Endodermal cell (in vitro differentiated cells): ENCODE measurements at regions not wholly inside any gene's neighbourhood (a gene's known extent, or its start where the extent isn't known, plus 50 kb on each side); places are given as distances from the start of the nearest gene placed in this dataset.

Source experiments
- DNase-seq: peaks from one replicate; pipeline ENCODE4 v3.0.0-alpha.2; 2017
- H3K27ac ChIP-seq: 2 replicates; pipeline ENCODE4 v1.5.1; 2013; ENCODE audit warnings: mild to moderate bottlenecking, low read depth, low read length, moderate library complexity
- H3K27me3 ChIP-seq: 2 replicates; pipeline ENCODE4 v1.6.1; 2013; ENCODE audit warnings: mild to moderate bottlenecking, low read length, moderate library complexity; ENCODE audit not compliant: insufficient read depth, control insufficient read depth, poor library complexity, severe bottlenecking
- H3K36me3 ChIP-seq: 2 replicates; pipeline ENCODE4 v1.7.0; 2013; ENCODE audit warnings: mild to moderate bottlenecking, low read length, moderate library complexity; ENCODE audit not compliant: control insufficient read depth, insufficient read depth
- H3K4me1 ChIP-seq: one replicate; pipeline ENCODE4 v1.7.0; 2013; ENCODE audit warnings: low read length; ENCODE audit not compliant: control insufficient read depth, insufficient read depth
- H3K4me3 ChIP-seq: 2 replicates; pipeline ENCODE4 v1.5.1; 2013; ENCODE audit warnings: mild to moderate bottlenecking, low read length, moderate library complexity
- H3K9ac ChIP-seq: 2 replicates; pipeline ENCODE4 v1.6.1; 2013; ENCODE audit warnings: mild to moderate bottlenecking, low read length, moderate library complexity; ENCODE audit not compliant: poor library complexity, severe bottlenecking; ENCODE audit errors: extremely low read depth
- H3K9me3 ChIP-seq: 2 replicates; pipeline ENCODE4 v1.6.1; 2013; ENCODE audit warnings: mild to moderate bottlenecking, low read length, moderate library complexity; ENCODE audit not compliant: control insufficient read depth
- H3K27ac Mint-ChIP-seq: 2 replicates; pipeline ENCODE4 v1.8.0; 2020; ENCODE audit warnings: mixed read lengths
- H3K27me3 Mint-ChIP-seq: 2 replicates; pipeline ENCODE4 v1.8.0; 2021; ENCODE audit warnings: mild to moderate bottlenecking, mixed read lengths; ENCODE audit not compliant: insufficient read depth
- H3K36me3 Mint-ChIP-seq: 2 replicates; pipeline ENCODE4 v1.8.0; 2020; ENCODE audit warnings: low read depth, mixed read lengths
- H3K4me1 Mint-ChIP-seq: 2 replicates; pipeline ENCODE4 v1.8.0; 2020; ENCODE audit warnings: mixed read lengths
- H3K4me3 Mint-ChIP-seq: 2 replicates; pipeline ENCODE4 v1.8.0; 2020; ENCODE audit warnings: mild to moderate bottlenecking, moderate library complexity, mixed read lengths
- H3K9me3 Mint-ChIP-seq: 2 replicates; pipeline ENCODE4 v1.8.0; 2020; ENCODE audit warnings: mild to moderate bottlenecking, mixed read lengths
- WGBS, 2 experiments: methylation state at CpG; one replicate each; pipeline versions ENCODE4 v1.1.5 to v1.1.7; 2013; ENCODE audit warnings: missing lambda C conversion rate in 2 of 2, mixed read lengths in 1 of 2; ENCODE audit not compliant: insufficient coverage in 1 of 2, insufficient read length in 1 of 2; 5-methylcytosine and 5-hydroxymethylcytosine counted together
- TF ChIP-seq, protein P1 (sequence below): fragments of 200-600 bp; sonication (generic); conservative IDR thresholded peaks from 2 replicates; pipeline ENCODE4 v1.5.0; 2021; ENCODE audit warnings: antibody characterized with exemption, mild to moderate bottlenecking

GRCh38 chr13:74794147-74794546 is 659.9 kb upstream of the KLF12 start:
- H3K27me3 ChIP-seq: no peaks in the 10 kb centered on the region
- H3K36me3 Mint-ChIP-seq: no peaks in the 10 kb centered on the region
- H3K4me1 Mint-ChIP-seq: peaks cover 24% of the 10 kb centered on the region
- TF ChIP-seq, protein P1, sequence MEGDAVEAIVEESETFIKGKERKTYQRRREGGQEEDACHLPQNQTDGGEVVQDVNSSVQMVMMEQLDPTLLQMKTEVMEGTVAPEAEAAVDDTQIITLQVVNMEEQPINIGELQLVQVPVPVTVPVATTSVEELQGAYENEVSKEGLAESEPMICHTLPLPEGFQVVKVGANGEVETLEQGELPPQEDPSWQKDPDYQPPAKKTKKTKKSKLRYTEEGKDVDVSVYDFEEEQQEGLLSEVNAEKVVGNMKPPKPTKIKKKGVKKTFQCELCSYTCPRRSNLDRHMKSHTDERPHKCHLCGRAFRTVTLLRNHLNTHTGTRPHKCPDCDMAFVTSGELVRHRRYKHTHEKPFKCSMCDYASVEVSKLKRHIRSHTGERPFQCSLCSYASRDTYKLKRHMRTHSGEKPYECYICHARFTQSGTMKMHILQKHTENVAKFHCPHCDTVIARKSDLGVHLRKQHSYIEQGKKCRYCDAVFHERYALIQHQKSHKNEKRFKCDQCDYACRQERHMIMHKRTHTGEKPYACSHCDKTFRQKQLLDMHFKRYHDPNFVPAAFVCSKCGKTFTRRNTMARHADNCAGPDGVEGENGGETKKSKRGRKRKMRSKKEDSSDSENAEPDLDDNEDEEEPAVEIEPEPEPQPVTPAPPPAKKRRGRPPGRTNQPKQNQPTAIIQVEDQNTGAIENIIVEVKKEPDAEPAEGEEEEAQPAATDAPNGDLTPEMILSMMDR: no peak
- no peak overlapping the region for H3K4me3 Mint-ChIP-seq
- H3K9ac ChIP-seq: no peak overlapping the region
- no peaks in the 10 kb centered on the region for H3K4me1 ChIP-seq
- no peak overlapping the region for H3K4me3 ChIP-seq
- H3K9me3 ChIP-seq: no peaks in the 10 kb centered on the region
- H3K27ac ChIP-seq: no peak overlapping the region
- no peaks in the 10 kb centered on the region for H3K36me3 ChIP-seq
- 94 to 100% methylated on average over 2 to 5 of the region's 5 CpGs for WGBS, 2 experiments
- peak overlapping the region; percentile 31 for H3K27ac Mint-ChIP-seq
- peaks cover 12% of the 10 kb centered on the region for H3K9me3 Mint-ChIP-seq
- peaks cover 1% of the 10 kb centered on the region for H3K27me3 Mint-ChIP-seq
- DNase-seq: peak; percentile 56

DNA sequence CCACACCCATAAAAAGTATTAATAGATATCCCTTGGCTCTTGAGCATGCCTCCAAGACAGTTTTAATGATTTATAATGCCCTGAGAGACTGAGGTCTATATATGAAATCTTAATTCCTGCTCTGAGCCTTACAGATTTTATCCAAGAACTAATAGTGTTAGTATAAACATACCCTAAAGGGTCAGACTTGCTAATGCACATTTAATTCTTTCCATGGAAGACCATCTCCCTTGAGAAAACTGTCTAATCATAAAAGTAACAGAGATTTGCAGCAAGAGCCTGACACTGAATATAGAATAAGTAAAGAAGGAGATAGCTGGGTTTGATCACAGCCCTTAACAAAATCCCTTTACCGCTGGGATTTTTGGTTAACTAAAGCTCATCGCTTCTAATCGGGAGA is 650.8 kb upstream of the KLF12 start:
- no peaks in the 10 kb centered on the region for H3K36me3 ChIP-seq
- Mint-ChIP-seq H3K27ac (no peak overlapping the region), H3K4me1 (peaks cover 2% of the 10 kb centered on the region)

DNA sequence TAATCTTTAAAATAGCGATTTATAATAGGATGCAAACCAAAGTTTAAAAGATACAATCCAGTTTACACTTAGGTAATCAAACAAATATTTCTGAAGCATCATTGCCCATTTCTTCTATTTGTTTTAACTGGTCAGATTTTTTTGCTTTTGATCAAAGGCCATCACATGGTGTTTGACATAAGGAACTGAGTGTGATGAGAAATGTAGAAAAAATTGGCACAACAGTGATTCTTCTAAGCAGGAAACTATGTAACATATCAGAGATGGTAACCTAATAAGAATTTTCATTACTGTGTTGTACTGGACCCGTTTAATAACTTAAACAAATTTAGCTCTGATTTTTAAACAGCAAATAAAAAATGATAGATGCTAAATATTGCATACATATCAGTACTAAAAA is 644.7 kb upstream of the KLF12 start:
- H3K4me1 ChIP-seq: no peaks in the 10 kb centered on the region
- TF ChIP-seq, protein P1: no peak
- no peaks in the 10 kb centered on the region for H3K27me3 ChIP-seq
- Mint-ChIP-seq H3K4me3 (no peak overlapping the region), H3K36me3 (no peaks in the 10 kb centered on the region), H3K27ac (no peak overlapping the region), H3K4me1 (peaks cover 2% of the 10 kb centered on the region), H3K27me3 (no peaks in the 10 kb centered on the region), H3K9me3 (no peaks in the 10 kb centered on the region)
- H3K4me3 ChIP-seq: no peak overlapping the region
- no CpG with 5 or more reads among the region's 2 CpGs for WGBS, 2 experiments
- H3K36me3 ChIP-seq: no peaks in the 10 kb centered on the region
- H3K27ac ChIP-seq: no peak overlapping the region
- no peak overlapping the region for H3K9ac ChIP-seq
- no peak for DNase-seq
- H3K9me3 ChIP-seq: no peaks in the 10 kb centered on the region

More for the DNA sequence above, 650.8 kb upstream of the KLF12 start:
- Histone ChIP-seq H3K4me3 (no peak overlapping the region), H3K4me1 (no peaks in the 10 kb centered on the region), H3K27ac (no peak overlapping the region), H3K9ac (no peak overlapping the region), H3K9me3 (no peaks in the 10 kb centered on the region), H3K27me3 (no peaks in the 10 kb centered on the region)
- no peak for DNase-seq
- WGBS, 2 experiments: 94 to 96% methylated on average over 3 of the region's 3 CpGs
- H3K27me3 Mint-ChIP-seq: no peaks in the 10 kb centered on the region
- TF ChIP-seq, protein P1: no peak
- H3K9me3 Mint-ChIP-seq: no peaks in the 10 kb centered on the region
- no peak overlapping the region for H3K4me3 Mint-ChIP-seq
- H3K36me3 Mint-ChIP-seq: no peaks in the 10 kb centered on the region
